B cell (primary cell): ENCODE measurements at regions not wholly inside any gene's neighbourhood (a gene's known extent, or its start where the extent isn't known, plus 50 kb on each side); places are given as distances from the start of the nearest gene placed in this dataset.
A peak's percentile ranks its signal among the peaks of the same experiment; 100 is the strongest.

Experiments used
- ATAC-seq: fragments of 200-7000 bp; cut with Tn5 transposase; one replicate; pipeline ENCODE4 v1.10.0; 2021; ENCODE audit warnings: low read depth, mild to moderate bottlenecking, moderate number of reproducible peaks, moderate library complexity
- CTCF ChIA-PET: fragments of 350-600 bp; sonication (Branson Sonifier 250); formaldehyde crosslinking; loops from one replicate; lab custom pipeline; 2021; ENCODE audit warnings: antibody characterized with exemption, inconsistent platforms; lab: Charles Lee
- POLR2A ChIA-PET: fragments of 350-600 bp; sonication (Branson Sonifier 250); formaldehyde crosslinking; loops from one replicate; lab custom pipeline; 2021; ENCODE audit warnings: antibody characterized with exemption; lab: Charles Lee
- DNase-seq: peaks from one replicate; pipeline ENCODE4 v3.0.0; 2013
- H2AFZ ChIP-seq: 2 replicates; pipeline ENCODE4 v1.6.1; 2012; ENCODE audit warnings: mild to moderate bottlenecking, low read depth, low read length; ENCODE audit not compliant: insufficient read depth, poor library complexity, severe bottlenecking
- H3K27ac ChIP-seq, 2 donors: 1 replicate in 1 of 2; 2 replicates in 1 of 2; pipeline ENCODE4 v1.5.1; 2012 to 2013; ENCODE audit warnings: low read length in 2 of 2, mild to moderate bottlenecking in 2 of 2, moderate library complexity in 1 of 2
- H3K27me3 ChIP-seq, 4 experiments: fragments of 200-600 bp in 1 of 4; sonication (generic) in 1 of 4; replicated peaks in 1 of 4; 1 replicate in 2 of 4; 2 replicates in 2 of 4; pipeline versions ENCODE4 v1.6.1 to v1.7.0; 2013 to 2016; ENCODE audit warnings: low read length in 3 of 4, mild to moderate bottlenecking in 2 of 4, mixed read lengths in 1 of 4, moderate library complexity in 1 of 4; ENCODE audit not compliant: insufficient read depth in 4 of 4, control insufficient read depth in 3 of 4; ENCODE audit errors: control extremely low read depth in 1 of 4
- H3K36me3 ChIP-seq, 2 experiments: replicated peaks in 1 of 2; 1 replicate in 1 of 2; 2 replicates in 1 of 2; pipeline versions ENCODE4 v1.6.1 to v1.7.1; 2013; ENCODE audit warnings: low read length in 1 of 2; ENCODE audit not compliant: insufficient read depth in 2 of 2, control insufficient read depth in 1 of 2; ENCODE audit errors: control extremely low read depth in 1 of 2, extremely low read depth in 1 of 2
- H3K4me1 ChIP-seq, 2 donors: fragments of 200-600 bp in 1 of 2; sonication (generic) in 1 of 2; 1 replicate in 1 of 2; 2 replicates in 1 of 2; pipeline versions ENCODE4 v1.5.1 to v1.6.1; 2013 to 2017; ENCODE audit warnings: low read length in 2 of 2; ENCODE audit not compliant: control insufficient read depth in 2 of 2, insufficient read depth in 2 of 2
- H3K4me2 ChIP-seq: replicated peaks from 2 replicates; pipeline ENCODE3; 2012; ENCODE audit warnings: mild to moderate bottlenecking, low read depth, low read length; ENCODE audit not compliant: poor library complexity, severe bottlenecking
- H3K4me3 ChIP-seq, 5 experiments: fragments of 200-600 bp in 1 of 5; sonication (generic) in 1 of 5; 1 replicate in 3 of 5; 2 replicates in 2 of 5; pipeline versions ENCODE4 v1.5.1 to v1.7.0; 2011 to 2016; ENCODE audit warnings: low read length in 4 of 5, mild to moderate bottlenecking in 4 of 5, low read depth in 2 of 5, control low read depth in 1 of 5, moderate library complexity in 1 of 5; ENCODE audit not compliant: insufficient read depth in 1 of 5; ENCODE audit errors: control extremely low read depth in 1 of 5, extremely low read depth in 1 of 5
- H3K79me2 ChIP-seq: fragments of 200-600 bp; sonication (generic); one replicate; pipeline ENCODE4 v1.6.0; 2016; ENCODE audit warnings: low read length; ENCODE audit not compliant: control insufficient read depth, insufficient read depth
- H3K9ac ChIP-seq: fragments of 200-600 bp; sonication (generic); 2 replicates; pipeline ENCODE4 v1.6.1; 2017; ENCODE audit warnings: mild to moderate bottlenecking, low read length, moderate library complexity
- H3K9me3 ChIP-seq, 3 donors: one replicate each; pipeline versions ENCODE4 v1.6.1 to v1.7.1; 2013; ENCODE audit warnings: low read length in 2 of 3; ENCODE audit not compliant: control insufficient read depth in 2 of 3, insufficient read depth in 1 of 3; ENCODE audit errors: control extremely low read depth in 1 of 3
- H4K20me1 ChIP-seq: 2 replicates; pipeline ENCODE4 v1.6.0; 2012; ENCODE audit warnings: mild to moderate bottlenecking, low read length; ENCODE audit not compliant: insufficient read depth, control insufficient read depth, poor library complexity, severe bottlenecking
- H3K27ac Mint-ChIP-seq: one replicate; pipeline ENCODE4 v1.8.0; 2021; ENCODE audit warnings: mixed read lengths
- H3K27me3 Mint-ChIP-seq: one replicate; pipeline ENCODE4 v1.8.0; 2021; ENCODE audit warnings: mixed read lengths
- H3K4me1 Mint-ChIP-seq: one replicate; pipeline ENCODE4 v1.8.0; 2021; ENCODE audit warnings: mixed read lengths
- H3K4me3 Mint-ChIP-seq: one replicate; pipeline ENCODE4 v1.8.0; 2021; ENCODE audit warnings: mixed read lengths
- H3K9me3 Mint-ChIP-seq: one replicate; pipeline ENCODE4 v1.8.0; 2022; ENCODE audit warnings: mixed read lengths; ENCODE audit not compliant: insufficient read depth
- CTCF ChIP-seq: fragments of 200-600 bp; IDR thresholded peaks from one replicate; pipeline ENCODE4 v1.8.0; 2022; ENCODE audit warnings: antibody characterized with exemption, mild to moderate bottlenecking
- EZH2 ChIP-seq: IDR thresholded peaks from 2 replicates; pipeline ENCODE4 v1.6.1; 2012; ENCODE audit warnings: borderline replicate concordance, low read depth, mild to moderate bottlenecking, moderate library complexity, low read length; ENCODE audit not compliant: insufficient read depth, poor library complexity, severe bottlenecking
- WGBS: methylation state at CpG from one replicate; pipeline ENCODE4 v1.1.5; 2013; ENCODE audit warnings: missing lambda C conversion rate; ENCODE audit not compliant: insufficient coverage; 5-methylcytosine and 5-hydroxymethylcytosine counted together
- intact Hi-C: fragments of 100-400 bp; cut with micrococcal nuclease; formaldehyde crosslinking; loops from one replicate; pipeline ENCODE4 v1.10.0; 2022

DNA sequence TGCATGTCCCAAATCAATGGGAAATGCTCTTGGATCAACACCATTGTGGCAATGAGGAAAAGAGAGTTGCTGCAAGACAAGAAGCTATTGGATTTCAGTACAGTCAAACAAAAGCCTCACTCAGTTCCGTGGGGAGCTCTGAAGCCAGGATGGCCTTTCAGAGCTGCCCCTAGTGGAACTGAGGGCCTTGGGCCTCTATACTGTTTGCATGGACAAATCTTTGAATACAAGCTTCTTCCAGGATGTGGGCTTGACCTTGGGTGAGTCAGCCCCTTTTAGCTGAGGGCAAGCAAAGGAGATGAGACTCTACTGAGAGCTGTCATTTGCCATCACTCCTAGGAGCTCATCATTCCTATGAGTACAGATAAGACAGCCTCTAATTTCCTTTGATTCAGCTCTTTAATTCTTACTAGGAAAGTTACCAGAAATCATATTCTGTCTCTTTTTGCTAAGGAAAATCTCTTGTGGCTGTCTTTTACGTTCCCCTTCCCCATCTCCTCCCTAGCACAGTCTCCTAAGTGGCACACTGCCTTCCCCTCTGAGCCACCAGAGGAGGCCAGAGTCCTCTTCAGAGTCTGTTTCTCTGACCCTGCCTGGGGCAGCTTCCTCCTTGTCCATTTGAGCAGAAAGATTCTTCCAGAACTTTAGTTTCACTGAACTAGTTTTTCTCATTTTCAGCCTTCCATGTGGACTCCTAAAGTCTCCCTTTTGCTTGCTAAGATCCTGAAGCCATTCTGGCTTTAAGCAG, 168.8 kb upstream of the POC5 start:
- Histone ChIP-seq H2AFZ (no peak overlapping the region), H3K9ac (no peak overlapping the region), H3K27me3 (no peaks in the 10 kb centered on the region), H3K27ac (no peak overlapping the region), H3K36me3 (no peaks in the 10 kb centered on the region), H3K4me3 (no peak overlapping the region), H3K9me3 (no peaks in the 10 kb centered on the region), H4K20me1 (no peaks in the 10 kb centered on the region), H3K4me2 (no peak overlapping the region), H3K79me2 (no peaks in the 10 kb centered on the region), H3K4me1 (no peaks in the 10 kb centered on the region)
- ChIA-PET CTCF (interaction anchor here (0.6 to 1.8 kb wide), 8 partner anchors 9 to 649 kb away, joined by 3 to 5 read pairs (median 4); partner anchors contain the start of gene ANKRD31), POLR2A (no interaction called here)
- no peaks in the 10 kb centered on the region for H3K9me3 Mint-ChIP-seq
- H3K4me1 Mint-ChIP-seq: no peaks in the 10 kb centered on the region
- DNase-seq (peak; percentile 26), ATAC-seq (no peak)
- no peaks in the 10 kb centered on the region for H3K27me3 Mint-ChIP-seq
- H3K27ac Mint-ChIP-seq: no peak overlapping the region
- intact Hi-C loops: no loop called here
- no peak for TF ChIP-seq CTCF
- TF ChIP-seq EZH2: no peak
- WGBS: 95% methylated on average over 2 of the region's 2 CpGs
- no peak overlapping the region for H3K4me3 Mint-ChIP-seq

DNA sequence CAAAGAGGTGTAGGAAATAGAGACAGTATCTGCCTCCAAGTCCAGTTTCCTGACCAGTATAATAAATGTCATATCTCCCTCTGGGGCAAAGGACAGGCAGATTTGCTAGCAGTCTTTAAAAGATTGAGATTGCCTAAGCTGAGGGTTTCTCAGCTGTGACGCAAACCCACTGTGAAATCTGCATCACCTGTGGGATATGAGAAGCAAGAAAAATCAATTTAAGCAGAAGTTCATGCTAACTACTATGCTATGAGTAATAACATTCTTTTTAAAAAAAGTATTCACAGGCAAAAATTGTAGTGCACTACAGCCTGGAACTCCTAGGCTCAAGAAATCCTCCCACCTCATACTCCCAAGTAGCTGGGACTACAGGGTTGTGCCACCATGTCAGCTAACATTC, 168.1 kb upstream of the POC5 start:
- no peak for ATAC-seq
- Histone ChIP-seq H2AFZ (no peak overlapping the region), H3K4me1 (no peaks in the 10 kb centered on the region), H3K9me3 (peaks cover 0 to under 1% (median 0%) of the 10 kb centered on the region in 3 donors), H3K36me3 (no peaks in the 10 kb centered on the region), H3K27ac (no peak overlapping the region), H3K79me2 (no peaks in the 10 kb centered on the region), H4K20me1 (no peaks in the 10 kb centered on the region), H3K4me2 (no peak overlapping the region), H3K27me3 (no peaks in the 10 kb centered on the region), H3K9ac (no peak overlapping the region), H3K4me3 (no peak overlapping the region)
- Mint-ChIP-seq H3K27me3 (no peaks in the 10 kb centered on the region), H3K4me3 (no peak overlapping the region), H3K4me1 (no peaks in the 10 kb centered on the region), H3K27ac (no peak overlapping the region), H3K9me3 (peaks cover 4% of the 10 kb centered on the region)
- CTCF ChIA-PET: interaction anchor here (0.6 to 1.8 kb wide), 3 partner anchors 10 to 369 kb away, joined by 3 to 5 read pairs (median 5); no protein-coding TSS in a partner anchor
- no peak for TF ChIP-seq EZH2
- no peak for TF ChIP-seq CTCF
- WGBS: no CpG with 5 or more reads among the region's 1 CpG
- intact Hi-C loops: no loop called here
- DNase-seq: no peak
- POLR2A ChIA-PET: no interaction called here
